HG03378 (cell line): ENCODE measurements at regions not wholly inside any gene's neighbourhood (a gene's known extent, or its start where the extent isn't known, plus 50 kb on each side); places are given as distances from the start of the nearest gene placed in this dataset.

Experiments
- ATAC-seq: cut with Tn5 transposase; IDR thresholded peaks from one replicate; pipeline ENCODE4 v1.9.1; 2021; ENCODE audit warnings: mild to moderate bottlenecking, moderate library complexity; ENCODE audit not compliant: unreplicated experiment

DNA sequence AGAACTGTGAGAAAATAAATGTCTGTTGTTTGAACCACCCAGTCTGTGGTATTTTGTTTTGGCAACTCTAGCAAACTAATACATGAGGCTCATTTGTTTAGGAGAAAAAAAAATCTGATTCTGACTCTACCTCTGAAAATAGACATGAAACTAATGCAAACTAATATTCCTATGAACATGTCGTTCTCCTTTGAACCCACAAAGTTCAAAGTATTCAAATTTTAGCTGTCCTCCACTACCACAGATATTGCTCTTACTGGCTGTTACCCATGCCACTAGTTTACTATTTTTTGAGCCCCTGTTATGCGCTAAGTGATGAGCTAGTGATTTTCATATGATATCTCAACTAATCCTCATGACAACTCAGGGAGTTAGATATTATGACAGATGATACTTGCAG, 58.8 kb upstream of the ZNF804B start:
- no peak for ATAC-seq

DNA sequence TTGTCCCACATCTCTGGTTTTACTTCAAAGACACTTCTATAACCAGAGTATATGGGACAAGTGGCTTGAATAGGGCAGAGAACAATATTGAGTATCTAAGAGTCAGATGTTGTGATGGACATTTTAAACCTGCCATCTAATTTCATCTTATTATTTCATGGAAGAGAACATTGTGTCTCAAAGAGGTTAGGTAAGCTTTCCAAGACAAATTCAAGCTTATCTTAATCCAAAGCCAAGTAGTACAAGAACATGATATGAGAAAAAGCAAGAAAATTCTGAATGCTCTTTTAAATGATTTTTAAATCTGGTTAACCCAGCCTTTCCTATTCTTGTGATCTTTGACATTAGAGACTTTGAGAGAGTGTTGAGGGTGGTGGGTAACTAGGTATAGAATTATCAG, 65.3 kb upstream of the ZNF804B start:
- no peak for ATAC-seq

DNA sequence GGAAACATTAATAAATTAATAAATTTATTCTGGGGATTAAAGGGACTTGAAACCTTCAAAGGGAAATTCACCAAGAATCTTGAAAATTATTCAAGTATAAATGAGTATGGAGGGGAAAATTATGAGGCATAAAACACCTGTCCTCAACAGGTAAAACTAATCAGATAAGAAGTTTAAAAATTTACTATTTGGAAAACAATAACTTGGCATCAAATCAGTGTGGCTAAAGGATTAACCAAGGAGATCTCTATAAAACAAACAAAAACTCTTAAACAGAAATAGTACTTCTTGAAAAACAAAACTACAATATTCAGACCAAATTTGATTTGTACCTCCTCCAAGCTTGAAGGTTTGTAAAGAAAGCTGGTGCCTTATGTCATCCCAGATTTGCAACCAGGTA, 66.4 kb upstream of the ZNF804B start:
- no peak for ATAC-seq

DNA sequence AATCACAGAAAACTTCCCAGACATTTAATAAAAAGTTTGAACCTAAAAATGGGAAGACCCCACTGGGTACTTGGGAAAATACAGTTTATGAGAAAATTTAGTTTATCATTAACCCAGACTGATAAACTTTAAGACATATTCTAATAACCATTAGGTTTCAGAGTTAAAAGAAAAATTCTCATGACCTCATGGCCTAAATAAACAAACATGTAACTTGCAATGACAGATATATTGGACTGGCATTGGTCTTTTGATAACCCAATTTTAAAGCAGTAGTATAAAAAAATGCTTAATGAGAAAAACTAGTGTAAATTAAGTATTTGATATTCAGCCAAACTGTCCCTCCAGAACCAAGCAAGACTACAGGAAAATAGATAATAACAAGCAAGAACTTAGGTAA, 67.0 kb upstream of the ZNF804B start:
- ATAC-seq = no peak

DNA sequence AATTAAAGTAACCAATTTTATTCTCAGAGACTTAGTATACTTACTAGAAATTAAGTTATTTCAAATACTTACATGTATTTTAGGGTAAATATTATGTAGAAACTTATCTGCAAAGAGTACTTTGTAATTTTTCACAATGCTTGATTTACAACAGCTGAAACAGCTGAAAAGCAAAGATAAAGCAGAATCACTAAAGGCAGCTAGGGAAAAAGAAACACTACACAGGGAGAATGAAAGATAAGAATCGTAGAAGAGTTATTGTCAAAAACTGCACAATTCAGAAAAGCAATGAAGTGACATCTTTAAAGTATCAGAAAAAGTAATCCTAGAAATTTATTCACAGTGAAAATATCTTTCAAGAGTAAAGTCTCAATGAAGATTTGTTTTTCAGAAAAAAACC, 69.7 kb upstream of the ZNF804B start:
- ATAC-seq = no peak

DNA sequence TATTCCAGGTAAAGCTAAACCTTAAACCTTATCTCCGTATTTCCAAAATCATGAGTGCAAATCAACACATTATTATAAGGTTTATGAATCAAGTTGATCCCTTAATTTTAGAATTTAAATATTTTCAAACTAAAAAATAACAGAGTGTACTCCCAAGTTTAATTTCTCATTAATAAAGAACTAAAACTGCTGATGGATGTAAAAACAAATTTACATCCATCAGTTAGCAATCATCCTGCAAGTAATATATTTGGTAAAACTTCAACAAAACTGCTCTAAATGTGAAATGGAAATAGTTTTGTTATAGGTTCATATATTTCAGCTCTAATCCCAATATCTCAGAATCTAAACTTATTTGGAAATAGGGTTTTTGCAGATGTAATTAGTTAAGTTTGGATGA, 71.3 kb upstream of the ZNF804B start:
- no peak for ATAC-seq

DNA sequence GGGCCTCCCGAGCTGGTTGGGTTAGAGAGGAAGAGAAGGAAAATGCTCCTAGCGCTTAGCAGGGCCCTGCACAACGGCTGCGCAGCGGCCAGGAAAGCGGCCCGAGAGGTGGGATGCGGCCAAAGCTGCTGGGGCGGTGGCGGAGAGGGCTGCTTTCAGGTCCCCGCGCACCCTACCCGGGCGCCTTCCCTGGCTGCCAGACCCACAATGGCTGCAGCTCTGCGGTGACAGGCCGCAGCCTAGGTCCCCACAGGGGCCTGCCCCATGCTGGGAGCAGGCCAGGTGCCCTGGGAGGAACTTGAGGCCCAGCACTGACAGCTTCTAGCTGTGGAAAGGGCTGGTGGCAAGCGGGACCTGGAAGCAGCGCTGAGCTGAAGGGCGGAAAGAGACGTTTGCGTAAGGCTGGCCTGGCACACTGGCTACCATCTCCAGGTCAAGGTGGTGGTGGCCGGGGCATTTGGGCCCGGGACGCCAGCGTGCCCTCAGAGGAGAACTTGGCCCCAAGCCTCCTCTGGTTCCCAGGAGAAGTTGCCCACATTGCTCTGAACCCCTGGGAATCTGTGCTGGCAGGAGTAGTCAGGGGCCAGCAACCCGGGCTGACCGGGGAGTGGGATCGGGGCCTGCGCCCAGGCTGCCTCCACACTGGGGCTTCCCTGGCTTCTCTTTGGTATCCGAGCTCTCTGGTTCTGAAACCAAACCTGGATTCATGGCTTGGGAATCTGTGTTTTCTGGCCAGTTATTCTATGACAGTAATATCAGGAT, 72.9 kb upstream of the ZNF804B start:
- ATAC-seq = no peak

DNA sequence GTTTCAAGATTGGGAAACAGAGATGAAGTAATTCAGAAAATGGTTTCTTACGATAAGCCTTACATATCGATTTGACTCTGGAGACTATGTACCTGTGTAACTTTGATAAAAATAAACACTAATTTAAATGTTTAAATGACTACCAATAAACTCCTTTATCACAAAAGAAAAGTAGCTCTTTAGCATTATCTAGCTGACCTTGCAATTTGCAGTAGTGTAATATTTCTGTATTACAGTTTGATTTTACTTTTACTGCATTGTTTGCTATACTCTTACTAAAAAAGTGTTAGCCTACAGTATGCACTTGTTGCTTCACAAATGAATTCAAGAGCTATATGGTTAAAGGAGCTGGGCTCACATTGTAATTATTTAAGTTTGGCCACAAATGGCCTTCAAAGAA, 77.8 kb upstream of the ZNF804B start:
- ATAC-seq = no peak

DNA sequence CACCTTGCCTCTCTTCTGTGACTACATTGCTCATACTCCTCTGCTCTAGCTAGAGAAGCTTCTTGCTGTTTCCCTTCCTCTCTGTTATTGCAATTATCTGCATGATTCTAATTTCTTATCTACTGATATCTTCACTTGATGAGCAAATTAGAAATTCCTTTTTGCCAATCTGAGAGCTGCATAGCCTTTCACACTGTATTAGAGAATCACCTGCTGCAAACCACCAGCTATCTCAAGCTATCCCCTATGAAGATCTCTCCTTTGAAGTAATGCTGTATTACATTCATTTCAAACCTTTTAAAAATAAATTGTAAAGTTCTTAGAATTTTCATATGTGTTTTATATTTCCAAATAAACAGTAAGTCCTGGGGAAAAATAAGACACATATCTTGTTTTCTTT, 89.0 kb upstream of the ZNF804B start:
- peak; percentile 44 for ATAC-seq

DNA sequence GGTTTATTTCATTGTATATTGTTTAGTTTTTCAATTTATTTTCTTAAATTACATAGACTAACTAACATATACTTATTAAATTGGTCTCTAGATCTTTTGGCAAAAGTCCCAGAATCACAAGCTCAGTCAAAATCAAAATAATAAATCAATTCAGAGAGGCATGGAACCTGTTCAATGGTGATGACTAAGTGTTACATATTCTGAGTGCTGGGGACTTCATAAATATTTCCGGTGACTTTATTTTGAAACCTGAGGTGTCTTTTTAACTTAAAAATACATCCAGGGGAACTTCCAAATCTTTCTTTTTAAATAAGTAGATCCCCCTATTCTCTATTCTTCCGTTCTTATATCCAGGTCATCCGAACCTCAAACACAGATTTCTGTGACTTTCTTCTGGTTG, 89.6 kb upstream of the ZNF804B start:
- ATAC-seq = no peak

DNA sequence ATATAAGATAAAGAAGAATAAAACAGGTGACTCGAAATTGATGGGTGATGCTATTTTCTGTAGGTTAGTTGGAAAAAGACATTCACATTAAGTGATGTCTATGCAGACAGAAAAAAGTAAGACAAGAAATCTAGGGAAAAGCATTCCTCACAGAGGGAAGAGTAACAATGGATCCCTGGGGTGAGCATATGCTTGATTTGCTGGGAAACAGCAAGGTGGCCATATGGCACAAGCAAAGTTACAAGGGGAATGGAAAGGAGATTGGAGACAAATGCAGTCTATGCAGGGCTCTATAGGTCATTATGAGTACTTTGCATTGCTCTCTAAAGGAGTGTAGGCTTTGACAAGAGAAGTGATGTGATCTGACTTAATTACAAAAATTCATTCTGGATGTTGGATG, 90.9 kb upstream of the ZNF804B start:
- ATAC-seq = no peak

DNA sequence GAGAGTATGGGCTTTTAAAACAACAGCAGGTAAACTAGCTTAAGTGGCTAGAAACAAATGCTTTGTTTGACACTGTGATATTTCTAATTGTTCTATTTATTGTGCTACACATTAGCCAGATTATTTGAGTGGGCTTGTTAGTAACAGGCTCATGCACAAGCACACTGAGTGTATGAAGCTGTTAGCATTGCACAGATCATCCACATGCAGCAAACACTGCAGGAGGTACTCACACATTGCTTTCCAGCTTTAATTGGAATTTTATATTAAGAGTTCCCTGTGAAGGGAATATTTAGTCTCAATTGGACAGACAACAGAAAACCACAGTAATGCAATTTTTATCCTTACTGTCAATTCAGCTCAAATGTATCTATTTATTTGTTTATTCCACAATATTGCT, 92.9 kb upstream of the ZNF804B start:
- no peak for ATAC-seq

DNA sequence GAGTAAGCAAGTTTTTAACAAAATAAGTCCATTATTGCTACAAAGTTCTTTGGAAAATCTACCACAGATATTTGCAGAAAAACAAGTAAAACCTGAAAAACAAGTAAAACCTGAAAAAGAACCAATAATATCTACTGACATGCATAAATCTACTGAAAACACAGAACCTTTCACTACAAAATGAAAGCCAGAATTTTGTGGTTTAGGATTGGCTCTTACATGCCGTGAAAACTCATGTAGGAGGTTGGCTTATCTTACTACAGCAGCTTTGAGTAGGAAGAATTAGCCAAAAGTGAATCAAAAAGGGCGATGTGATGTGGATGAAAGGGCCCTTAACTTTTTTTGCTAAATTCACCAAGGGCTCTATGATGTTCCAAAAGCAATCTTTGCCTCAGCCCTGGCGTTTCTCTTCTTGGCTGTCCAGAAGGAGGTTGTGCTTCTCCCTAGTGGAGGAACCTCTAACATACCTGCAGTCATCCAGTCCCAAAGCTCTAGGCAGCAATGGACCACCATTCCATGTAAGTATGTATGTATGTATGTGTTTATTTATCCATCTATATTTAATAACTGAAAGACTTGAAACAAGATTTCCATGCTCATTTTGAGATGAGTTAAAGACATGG, 93.5 kb upstream of the ZNF804B start:
- ATAC-seq = no peak

DNA sequence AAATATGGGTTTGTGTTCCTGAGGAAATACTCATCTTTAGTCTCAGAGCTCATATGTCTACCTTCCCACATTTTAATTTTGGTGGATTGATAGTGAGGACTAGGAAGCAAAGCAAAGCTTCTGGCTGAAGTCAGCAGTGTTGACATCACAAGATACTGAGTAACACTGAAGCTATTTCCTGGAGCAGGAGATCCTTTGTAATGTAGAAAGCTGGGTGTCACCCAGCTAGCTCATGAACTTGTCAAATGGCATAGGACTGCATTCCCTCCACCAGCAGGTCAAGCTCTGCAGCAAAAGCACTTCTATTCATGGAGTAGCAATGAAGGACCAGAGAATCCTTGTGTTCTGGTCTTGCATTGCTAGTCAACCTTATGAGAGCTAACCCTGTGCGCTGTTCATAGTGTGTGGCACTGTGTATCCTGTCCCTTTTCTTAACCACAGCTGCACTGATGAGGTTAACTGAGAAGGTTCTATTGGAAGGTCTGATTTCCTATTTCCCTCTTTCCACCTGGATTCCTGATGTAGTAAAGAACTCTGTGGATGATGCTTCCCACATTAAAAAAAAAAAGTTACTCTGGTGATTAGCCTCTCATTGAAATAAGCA, 94.8 kb upstream of the ZNF804B start:
- no peak for ATAC-seq

DNA sequence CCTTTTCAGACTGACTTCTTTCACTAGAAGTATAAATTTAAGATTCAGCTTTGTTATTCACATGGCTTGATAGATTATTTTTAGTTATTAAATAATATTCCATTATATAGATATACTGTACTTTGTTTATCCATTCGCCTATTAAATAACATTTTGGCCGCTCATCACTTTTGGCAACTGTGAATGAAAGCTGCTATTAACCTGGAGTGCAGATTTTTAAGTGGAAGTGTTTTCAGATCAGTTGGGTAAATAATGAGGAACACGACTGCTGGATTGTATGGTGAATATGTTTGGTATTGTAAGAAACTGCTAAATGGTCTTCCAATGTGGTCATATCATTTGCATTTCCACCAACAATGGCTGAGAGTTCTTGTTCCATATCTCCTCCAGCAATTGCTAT, 97.6 kb upstream of the ZNF804B start:
- no peak for ATAC-seq

DNA sequence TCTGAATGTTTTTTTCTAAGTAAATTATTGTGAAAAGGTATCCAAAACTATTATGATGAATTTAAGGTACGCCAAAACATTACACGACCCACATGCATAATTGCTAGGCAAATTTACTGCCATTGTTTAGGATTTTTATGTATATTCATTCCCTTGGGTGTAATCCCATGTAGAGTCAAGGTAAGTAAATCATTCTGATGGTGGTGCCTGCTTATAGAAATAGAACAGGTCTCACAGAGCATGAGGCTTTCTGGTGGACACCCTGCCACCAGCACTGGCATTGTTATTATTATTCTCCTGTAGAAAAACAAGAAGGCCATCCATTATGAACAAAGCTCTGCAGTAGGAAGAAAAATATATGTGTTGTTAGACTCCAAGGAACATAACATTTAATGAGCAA, 111.7 kb upstream of the ZNF804B start:
- ATAC-seq = no peak

DNA sequence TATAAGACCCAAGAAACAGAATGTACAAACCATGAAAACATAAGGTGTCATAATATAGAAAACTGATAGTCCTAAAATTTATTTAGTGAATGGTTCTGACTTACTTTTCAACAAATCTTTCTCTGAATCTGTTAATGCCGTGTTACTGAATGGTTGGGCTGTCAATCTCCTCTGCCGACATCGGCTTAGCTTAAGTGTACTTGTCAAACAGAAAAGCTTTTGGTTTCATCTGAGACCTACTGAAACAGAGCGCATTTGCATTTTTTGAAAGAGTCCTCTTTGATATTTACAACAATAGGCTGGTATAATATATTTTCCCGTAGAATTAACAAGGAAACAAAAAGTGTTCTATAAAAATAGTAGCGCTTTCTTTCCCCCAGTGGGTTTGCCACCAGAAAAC, 120.9 kb upstream of the ZNF804B start:
- no peak for ATAC-seq

DNA sequence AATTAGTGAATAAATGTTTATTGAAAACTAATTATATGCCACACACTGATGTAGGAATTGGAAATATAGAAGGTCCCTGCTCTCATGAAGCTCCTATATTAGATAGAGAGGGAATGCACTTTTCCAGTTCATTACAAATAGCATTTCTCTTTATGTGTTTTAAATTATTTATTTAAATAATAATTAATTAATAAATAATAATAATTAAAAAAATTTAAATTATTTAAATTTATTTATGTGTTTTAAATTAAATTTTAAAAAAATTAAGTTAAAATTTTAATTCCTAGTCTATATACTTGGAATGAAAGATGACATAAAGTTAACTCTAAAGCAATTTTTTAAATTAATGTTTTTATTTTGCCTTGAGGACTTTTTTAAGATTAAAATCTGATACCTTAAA, 121.7 kb upstream of the ZNF804B start:
- ATAC-seq = no peak

DNA sequence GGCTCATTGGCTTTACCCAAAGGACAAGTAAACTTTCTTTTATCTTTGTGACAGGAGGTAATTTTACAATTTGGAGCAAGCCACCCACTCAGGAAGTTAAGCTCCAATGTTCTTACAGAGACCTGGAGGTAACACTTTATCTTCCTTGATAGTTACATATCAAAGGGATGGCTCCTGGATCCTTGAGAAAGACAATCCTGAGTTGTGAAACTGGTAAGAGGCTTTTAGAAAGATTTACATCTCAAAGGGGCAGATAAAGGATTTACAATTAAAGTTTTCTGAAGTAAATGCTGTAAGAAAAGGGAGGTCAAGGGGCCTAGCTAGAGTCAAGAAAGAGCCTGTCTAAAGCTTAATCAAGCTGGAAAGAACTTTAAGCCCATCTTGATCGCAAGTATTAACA, 124.4 kb upstream of the ZNF804B start:
- ATAC-seq = no peak

DNA sequence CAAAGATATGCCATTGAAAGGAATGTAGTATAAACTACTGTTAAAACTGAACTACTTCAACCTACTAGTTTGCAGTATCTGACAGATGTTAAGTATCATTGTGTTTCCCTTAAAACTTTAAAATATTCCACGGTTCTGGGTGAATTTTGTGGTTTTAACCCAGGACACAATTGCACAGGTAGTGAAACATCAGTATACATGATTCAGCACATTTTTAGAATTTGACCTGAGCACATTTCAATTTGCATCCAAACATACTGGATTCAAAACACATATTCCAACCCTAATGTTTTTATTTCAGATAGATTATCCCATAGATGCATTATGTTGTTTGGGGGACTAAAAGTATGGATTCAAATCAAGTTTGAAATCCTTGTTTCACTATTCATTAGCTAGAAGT, 129.9 kb upstream of the ZNF804B start:
- no peak for ATAC-seq

DNA sequence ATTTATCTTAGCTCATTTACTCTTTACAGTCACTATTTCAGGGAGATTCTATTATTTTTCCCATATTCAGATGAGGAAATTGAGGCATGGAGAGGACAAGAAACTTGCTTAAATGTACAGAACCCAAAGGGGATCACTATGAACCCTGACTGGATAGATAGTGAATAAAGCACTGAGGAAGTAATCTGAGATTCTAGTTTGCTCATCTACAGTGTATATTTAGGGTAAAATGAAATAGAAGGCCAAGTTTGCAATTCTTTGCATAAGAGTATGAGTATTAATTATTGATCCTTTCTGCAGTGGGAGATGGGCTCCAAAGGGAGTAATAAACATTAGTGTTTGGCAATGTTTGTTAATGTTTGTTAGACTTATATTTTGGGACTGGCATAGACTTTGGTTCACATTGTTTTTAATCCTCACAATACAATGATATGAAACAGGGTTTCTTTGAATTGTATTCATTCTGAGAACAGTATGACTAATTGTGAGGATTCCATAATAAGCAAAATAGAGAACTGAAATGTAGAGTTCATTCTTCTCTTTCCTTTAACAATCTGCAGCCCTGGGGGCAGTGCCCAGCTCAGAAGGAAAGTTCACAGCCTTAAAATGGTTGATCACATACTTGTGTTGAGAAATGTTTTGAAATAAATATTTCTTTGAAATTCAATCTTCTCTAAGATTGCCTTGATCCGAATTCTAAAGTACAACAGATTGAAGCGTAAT, 131.0 kb upstream of the ZNF804B start:
- peak; percentile 100 for ATAC-seq

DNA sequence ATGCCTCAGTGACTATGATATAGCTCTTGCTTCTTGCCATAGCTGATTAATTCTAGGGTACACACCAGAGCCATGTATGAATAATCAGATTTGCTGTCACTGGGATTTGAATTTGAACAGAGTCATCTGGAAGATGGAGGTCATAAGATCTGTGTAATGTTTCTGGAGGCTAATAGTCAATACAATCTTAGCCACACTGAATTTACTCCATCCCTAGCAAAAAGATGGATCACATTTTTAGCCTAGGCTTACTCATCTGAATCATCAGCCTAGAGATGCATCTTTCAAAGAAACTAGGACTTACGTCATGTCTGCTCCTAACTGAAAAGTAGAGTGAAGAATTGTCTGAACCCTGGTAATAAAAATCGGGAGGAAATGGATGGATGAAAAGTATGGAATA, 142.3 kb upstream of the ZNF804B start:
- no peak for ATAC-seq
